ENCODE measurements at regions not wholly inside any gene's neighbourhood (a gene's known extent, or its start where the extent isn't known, plus 50 kb on each side); places are given as distances from the start of the nearest gene placed in this dataset.
A peak's percentile ranks its signal among the peaks of the same experiment; 100 is the strongest.

DNA sequence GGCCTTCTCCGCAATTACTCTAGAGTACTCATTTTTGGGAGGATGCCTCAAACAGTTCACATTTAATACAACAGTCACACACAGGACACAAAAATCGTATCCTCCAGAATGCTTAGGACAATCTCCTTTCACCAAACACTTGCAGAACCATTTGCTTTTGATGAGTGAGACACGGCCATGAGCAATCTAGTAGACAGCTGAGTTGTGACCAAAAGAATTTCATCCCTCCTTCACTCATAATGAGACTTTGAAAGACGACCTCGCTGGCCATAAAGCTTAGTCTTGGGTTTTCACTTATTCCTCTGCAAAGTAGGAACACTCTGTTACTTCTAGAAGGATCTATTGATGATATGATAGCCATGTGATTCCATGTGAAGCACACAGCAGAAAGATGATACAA, 87.5 kb upstream of the SLC35G4 start:
- 90 to 92% methylated on average over 5 of the region's 5 CpGs for WGBS, 2 experiments (ENCODE audit: insufficient coverage in 1 of 2, insufficient read length in 1 of 2)
- Mint-ChIP-seq H3K36me3 (ENCODE audit: low read depth) (no peaks in the 10 kb centered on the region), H3K4me1 (no peaks in the 10 kb centered on the region), H3K9me3 (no peaks in the 10 kb centered on the region), H3K27me3 (ENCODE audit: insufficient read depth) (peaks cover 18% of the 10 kb centered on the region), H3K4me3 (no peak overlapping the region), H3K27ac (no peak overlapping the region)
- Histone ChIP-seq H3K4me3 (ENCODE audit: low read length) (no peak overlapping the region), H3K9ac (ENCODE audit: extremely low read depth, low read length, poor library complexity, severe bottlenecking) (no peak overlapping the region), H3K9me3 (ENCODE audit: control insufficient read depth, low read length) (no peaks in the 10 kb centered on the region), H3K27me3 (ENCODE audit: control insufficient read depth, insufficient read depth, low read length, poor library complexity, severe bottlenecking) (no peaks in the 10 kb centered on the region), H3K27ac (ENCODE audit: low read depth, low read length) (no peak overlapping the region), H3K36me3 (ENCODE audit: control insufficient read depth, insufficient read depth, low read length) (no peaks in the 10 kb centered on the region), H3K4me1 (ENCODE audit: control insufficient read depth, insufficient read depth, low read length) (no peaks in the 10 kb centered on the region)
- no peak for DNase-seq
- TF ChIP-seq CTCF (conservative IDR thresholded peaks at IDR 0.05), result no peak

DNA sequence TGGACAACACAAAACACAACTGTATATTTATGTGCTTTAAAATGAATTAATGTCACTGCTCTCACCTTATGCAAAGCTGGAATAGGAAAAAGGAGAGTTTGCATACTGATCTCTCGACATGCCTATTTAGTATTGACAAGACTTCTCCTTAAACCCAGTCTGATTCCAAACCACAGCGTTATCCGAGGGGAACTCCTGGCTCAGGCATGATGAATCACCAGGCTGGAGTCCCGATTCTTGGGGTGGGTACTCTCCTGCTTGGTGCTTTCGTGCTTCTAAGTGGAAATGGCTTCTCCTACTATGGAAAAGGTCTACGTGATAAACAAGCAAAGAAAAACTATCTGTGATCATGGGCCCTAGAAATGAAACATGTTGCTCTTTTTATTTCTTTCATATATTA, 88.9 kb upstream of the SLC35G4 start:
- Mint-ChIP-seq H3K36me3 (ENCODE audit: low read depth) (no peaks in the 10 kb centered on the region), H3K4me3 (no peak overlapping the region), H3K27ac (no peak overlapping the region), H3K9me3 (no peaks in the 10 kb centered on the region), H3K4me1 (no peaks in the 10 kb centered on the region), H3K27me3 (ENCODE audit: insufficient read depth) (peaks cover 18% of the 10 kb centered on the region)
- H3K4me3 ChIP-seq (ENCODE audit: low read length), result no peak overlapping the region
- no peaks in the 10 kb centered on the region for H3K4me1 ChIP-seq (ENCODE audit: control insufficient read depth, insufficient read depth, low read length)
- WGBS, 2 experiments (ENCODE audit: insufficient coverage in 1 of 2, insufficient read length in 1 of 2), result 91 to 95% methylated on average over 5 to 6 of the region's 6 CpGs
- no peak overlapping the region for H3K9ac ChIP-seq (ENCODE audit: extremely low read depth, low read length, poor library complexity, severe bottlenecking)
- H3K27me3 ChIP-seq (ENCODE audit: control insufficient read depth, insufficient read depth, low read length, poor library complexity, severe bottlenecking), result no peaks in the 10 kb centered on the region
- no peak for TF ChIP-seq CTCF (conservative IDR thresholded peaks at IDR 0.05)
- no peak overlapping the region for H3K27ac ChIP-seq (ENCODE audit: low read depth, low read length)
- H3K9me3 ChIP-seq (ENCODE audit: control insufficient read depth, low read length), result no peaks in the 10 kb centered on the region
- H3K36me3 ChIP-seq (ENCODE audit: control insufficient read depth, insufficient read depth, low read length), result no peaks in the 10 kb centered on the region
- no peak for DNase-seq

- DNase-seq, result peak; percentile 92
- Histone ChIP-seq H3K4me3 (ENCODE audit: low read length) (no peak overlapping the region), H3K27me3 (ENCODE audit: control insufficient read depth, insufficient read depth, low read length, poor library complexity, severe bottlenecking) (no peaks in the 10 kb centered on the region), H3K9ac (ENCODE audit: extremely low read depth, low read length, poor library complexity, severe bottlenecking) (no peak overlapping the region), H3K36me3 (ENCODE audit: control insufficient read depth, insufficient read depth, low read length) (no peaks in the 10 kb centered on the region), H3K9me3 (ENCODE audit: control insufficient read depth, low read length) (no peaks in the 10 kb centered on the region), H3K27ac (ENCODE audit: low read depth, low read length) (no peak overlapping the region), H3K4me1 (ENCODE audit: control insufficient read depth, insufficient read depth, low read length) (no peaks in the 10 kb centered on the region)
- Mint-ChIP-seq H3K27me3 (ENCODE audit: insufficient read depth) (peaks cover 18% of the 10 kb centered on the region), H3K4me3 (peak overlapping the region; percentile 46), H3K9me3 (no peaks in the 10 kb centered on the region), H3K27ac (no peak overlapping the region), H3K36me3 (ENCODE audit: low read depth) (no peaks in the 10 kb centered on the region), H3K4me1 (no peaks in the 10 kb centered on the region)
- WGBS, 2 experiments (ENCODE audit: insufficient coverage in 1 of 2, insufficient read length in 1 of 2), result 63 to 81% methylated on average over 15 to 24 of the region's 24 CpGs
- peak; percentile 99 for TF ChIP-seq CTCF (conservative IDR thresholded peaks at IDR 0.05)
Measured at GRCh38 chr18:11518788-11519685, 90.4 kb upstream of the SLC35G4 start.
